A549 (cell line): ENCODE measurements at regions not wholly inside any gene's neighbourhood (a gene's known extent, or its start where the extent isn't known, plus 50 kb on each side); places are given as distances from the start of the nearest gene placed in this dataset.

ENCODE experiments used
- ATAC-seq, 2 experiments: fragments of 200-7000 bp in 1 of 2; fragments of >200 bp in 1 of 2; cut with Nextera tagmentation in 1 of 2; cut with Tn5 transposase in 1 of 2; 3 replicates each; pipeline versions ENCODE4 v1.8.0 to v1.9.1; 2018 to 2020; ENCODE audit warnings: mild to moderate bottlenecking in 1 of 2, moderate library complexity in 1 of 2
- CTCF ChIA-PET: fragments of 300-600 bp; sonication (Branson Sonifier 250); formaldehyde crosslinking; extraction: SDS; loops from one replicate; lab custom pipeline; 2021; ENCODE audit warnings: antibody characterized with exemption, inconsistent platforms; lab: Yijun Ruan, JAX
- POLR2A ChIA-PET: fragments of 350-600 bp; formaldehyde crosslinking; extraction: SDS; loops from one replicate; lab custom pipeline; 2021; ENCODE audit warnings: antibody characterized with exemption, inconsistent platforms; lab: Yijun Ruan, JAX
- DNase-seq, 2 experiments: peaks; one replicate each; pipeline versions ENCODE4 v3.0.0 to v3.0.0-alpha.2; 2011 to 2016; ENCODE audit warnings: low read depth in 1 of 2, low spot score in 1 of 2
- FAIRE-seq: peaks from 2 replicates; lab custom pipeline; 2011; peaks lifted over from hg19 to GRCh38; lab: Jason Lieb, UNC
- H3K27ac ChIP-seq, 2 experiments: fragments of >200 bp; sonication (Bioruptor Twin); formaldehyde crosslinking; 3 replicates each; pipeline ENCODE4 v1.5.1; 2016 to 2017
- H3K4me1 ChIP-seq: fragments of >200 bp; sonication (Bioruptor Twin); formaldehyde crosslinking; 3 replicates; pipeline ENCODE4 v1.6.1; 2016
- H3K4me2 ChIP-seq: fragments of >200 bp; sonication (Bioruptor Twin); formaldehyde crosslinking; 3 replicates; pipeline ENCODE4 v1.6.1; 2016
- H3K4me3 ChIP-seq: fragments of >200 bp; sonication (Bioruptor Twin); formaldehyde crosslinking; 3 replicates; pipeline ENCODE4 v1.5.1; 2016
- H3K9me3 ChIP-seq: fragments of >200 bp; sonication (Bioruptor Twin); formaldehyde crosslinking; 3 replicates; pipeline ENCODE4 v1.6.1; 2016
- CBX8 ChIP-seq: fragments of 200-600 bp; sonication (generic); IDR thresholded peaks from 2 replicates; pipeline ENCODE4 v1.6.1; 2016
- CHD4 ChIP-seq: fragments of 200-600 bp; sonication (generic); IDR thresholded peaks from 2 replicates; pipeline ENCODE4 v1.6.1; 2016; ENCODE audit warnings: antibody characterized with exemption, mild to moderate bottlenecking, borderline replicate concordance
- ESRRA ChIP-seq: fragments of 150-350 bp; IDR thresholded peaks from 2 replicates; pipeline ENCODE4 v1.6.1; 2014; ENCODE audit warnings: mild to moderate bottlenecking, low read length, borderline replicate concordance
- FOSB ChIP-seq: fragments of 250-450 bp; sonication (Bioruptor Pico); IDR thresholded peaks from 2 replicates; pipeline ENCODE4 v1.5.0; 2020; ENCODE audit warnings: mild to moderate bottlenecking, moderate library complexity
- FOSL2 ChIP-seq, 2 experiments: fragments of 450-650 bp in 1 of 2; fragments of >200 bp in 1 of 2; sonication (Bioruptor Twin) in 1 of 2; formaldehyde crosslinking; IDR thresholded peaks; 2 replicates each; pipeline versions ENCODE4 v1.5.0 to v1.6.1; 2016 to 2020; ENCODE audit warnings: mild to moderate bottlenecking in 1 of 2, moderate library complexity in 1 of 2
- FOXS1 ChIP-seq: fragments of 250-450 bp; sonication (Bioruptor Pico); IDR thresholded peaks from 2 replicates; pipeline ENCODE4 v1.5.0; 2020; ENCODE audit warnings: mild to moderate bottlenecking, moderate library complexity
- GATA3 ChIP-seq: IDR thresholded peaks from 2 replicates; pipeline ENCODE4 v1.6.1; 2012; ENCODE audit warnings: borderline replicate concordance
- HEYL ChIP-seq: fragments of 250-450 bp; sonication (Bioruptor Pico); IDR thresholded peaks from 2 replicates; pipeline ENCODE4 v1.8.0; 2021; ENCODE audit warnings: mild to moderate bottlenecking, moderate library complexity
- HOXB13 ChIP-seq: fragments of 250-450 bp; sonication (Bioruptor Pico); IDR thresholded peaks from 2 replicates; pipeline ENCODE4 v1.5.0; 2020; ENCODE audit warnings: low read depth, mild to moderate bottlenecking, moderate library complexity
- MAFK ChIP-seq: fragments of 450-650 bp; IDR thresholded peaks from 2 replicates; pipeline ENCODE4 v1.6.1; 2014; ENCODE audit not compliant: partially characterized antibody
- MAZ ChIP-seq: fragments of 150-350 bp; IDR thresholded peaks from 2 replicates; pipeline ENCODE4 v1.6.1; 2014; ENCODE audit warnings: antibody characterized with exemption, low read depth, low read length, borderline replicate concordance
- PHF8 ChIP-seq: fragments of 200-600 bp; sonication (generic); IDR thresholded peaks from 2 replicates; pipeline ENCODE4 v1.6.1; 2016; ENCODE audit warnings: low read depth, mild to moderate bottlenecking, antibody characterized with exemption, moderate library complexity, borderline replicate concordance
- RAD21 ChIP-seq, 2 experiments: fragments of >200 bp in 1 of 2; sonication (Bioruptor Twin) in 1 of 2; formaldehyde crosslinking in 1 of 2; IDR thresholded peaks in 1 of 2; conservative IDR thresholded peaks in 1 of 2; 2 replicates in 1 of 2; 3 replicates in 1 of 2; pipeline ENCODE4 v1.6.1; 2012 to 2018; ENCODE audit warnings: inconsistent platforms in 1 of 2
- RFX5 ChIP-seq: fragments of 450-650 bp; IDR thresholded peaks from 2 replicates; pipeline ENCODE4 v1.7.1; 2014; ENCODE audit warnings: antibody characterized with exemption, mild to moderate bottlenecking, moderate library complexity
- SREBF2 ChIP-seq: fragments of 450-650 bp; IDR thresholded peaks from 2 replicates; pipeline ENCODE4 v1.6.1; 2014; ENCODE audit warnings: mild to moderate bottlenecking, moderate library complexity
- ZNF302 ChIP-seq: fragments of 250-450 bp; sonication (Bioruptor Pico); IDR thresholded peaks from 2 replicates; pipeline ENCODE4 v1.9.0; 2021; ENCODE audit warnings: inconsistent platforms, mild to moderate bottlenecking, moderate library complexity
- WGBS: methylation state at CpG from one replicate; pipeline ENCODE4 v1.1.6; 2017; ENCODE audit errors: missing lambda C conversion rate; 5-methylcytosine and 5-hydroxymethylcytosine counted together
- TF ChIP-seq, protein P1 (sequence below): fragments of >200 bp; sonication (Bioruptor Twin); formaldehyde crosslinking; IDR thresholded peaks from 3 replicates; pipeline ENCODE4 v1.5.1; 2016
- TF ChIP-seq, protein P2 (sequence below): fragments of 250-450 bp; sonication (Bioruptor Pico); IDR thresholded peaks from 2 replicates; pipeline ENCODE4 v1.5.0; 2020; ENCODE audit warnings: low read depth, mild to moderate bottlenecking, moderate library complexity
- TF ChIP-seq, protein P3 (sequence below): IDR thresholded peaks from 2 replicates; pipeline ENCODE4 v1.6.1; 2012
- TF ChIP-seq, protein P4 (sequence below): fragments of >200 bp; sonication (Bioruptor Twin); formaldehyde crosslinking; IDR thresholded peaks from 3 replicates; pipeline ENCODE4 v1.6.1; 2016
- TF ChIP-seq, protein P5 (sequence below): IDR thresholded peaks from 2 replicates; pipeline ENCODE4 v1.6.1; 2012

DNA sequence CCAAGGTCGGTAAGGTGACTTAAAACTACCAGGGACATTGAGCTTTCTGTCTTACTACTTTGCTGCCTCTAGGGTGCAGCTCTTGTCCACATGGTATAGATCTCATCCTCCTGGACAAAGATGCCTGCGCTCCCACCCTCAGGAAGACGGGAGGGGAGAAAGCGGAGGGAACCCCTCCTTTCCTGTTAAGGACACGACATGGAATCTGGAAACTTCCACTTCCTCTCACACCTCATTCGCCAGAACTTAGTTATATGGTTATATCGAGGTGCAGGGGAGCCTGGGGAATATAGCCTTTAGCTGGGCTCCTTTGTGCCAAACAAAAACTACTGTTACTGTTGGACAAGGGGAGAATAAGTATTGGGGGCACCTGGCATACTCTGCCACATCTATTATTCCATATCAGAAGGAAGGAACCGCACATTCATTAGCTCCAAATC, 224.3 kb upstream of the TSHZ2 start:
- no peaks in the 10 kb centered on the region for H3K4me1 ChIP-seq
- H3K27ac ChIP-seq = no peak overlapping the region
- POLR2A ChIA-PET = no interaction called here
- DNase-seq = peak in 1 of 2 experiments; percentile 7
- H3K9me3 ChIP-seq = no peaks in the 10 kb centered on the region
- no peak overlapping the region for H3K4me2 ChIP-seq
- no peak for TF ChIP-seq ESRRA
- TF ChIP-seq FOSB (CRISPR knock-in tag) = no peak
- TF ChIP-seq RAD21 (conservative IDR thresholded peaks at IDR 0.05 in 1 of 2, IDR thresholded peaks at IDR 0.05 in 1 of 2) = 0 out of 5 replicates have a peak, but pooled peaks of 1 of the 2 experiments have one; percentile 12
- TF ChIP-seq MAZ = no peak
- TF ChIP-seq, all 56 proteins: peak for 1
- CTCF ChIA-PET = interaction anchor here (0.6 to 1.5 kb wide), 2 partner anchors 17 to 435 kb away, joined by 3 to 4 read pairs; no protein-coding TSS in a partner anchor
- 18% methylated on average over 8 of the region's 8 CpGs for WGBS
- FAIRE-seq (no peak), ATAC-seq (0 out of 6 replicates have a peak, but pooled peaks of 1 of the 2 experiments have one; percentile 33)
- H3K4me3 ChIP-seq = no peak overlapping the region

DNA sequence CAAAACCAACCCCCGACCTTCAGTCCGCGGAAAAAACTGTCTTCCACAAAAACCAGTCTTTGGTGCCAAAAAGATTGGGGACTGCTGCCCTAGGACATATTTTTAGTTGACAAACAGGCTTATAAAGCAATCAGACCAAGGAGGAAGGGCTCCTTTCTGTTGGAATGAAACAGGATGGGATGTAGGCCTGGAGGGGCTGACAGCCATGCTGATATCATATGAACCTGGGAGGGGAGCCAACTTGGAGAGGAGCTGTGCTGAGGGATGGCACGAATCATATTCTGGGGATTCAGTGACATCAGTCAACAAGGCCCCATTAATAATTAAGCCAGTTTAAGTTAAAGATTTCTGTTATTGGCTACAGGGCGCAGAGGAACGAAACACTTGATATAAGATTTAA, 225.4 kb upstream of the TSHZ2 start:
- DNase-seq (no peak), FAIRE-seq (no peak), ATAC-seq (no peak)
- Histone ChIP-seq H3K9me3 (no peaks in the 10 kb centered on the region), H3K4me1 (no peaks in the 10 kb centered on the region), H3K4me2 (no peak overlapping the region), H3K4me3 (no peak overlapping the region), H3K27ac (no peak overlapping the region)
- WGBS = 60% methylated on average over 6 of the region's 6 CpGs
- POLR2A ChIA-PET = no interaction called here
- CTCF ChIA-PET = no interaction called here
- TF ChIP-seq CBX8 = no peak
- no peak for TF ChIP-seq SREBF2
- TF ChIP-seq, protein P1, sequence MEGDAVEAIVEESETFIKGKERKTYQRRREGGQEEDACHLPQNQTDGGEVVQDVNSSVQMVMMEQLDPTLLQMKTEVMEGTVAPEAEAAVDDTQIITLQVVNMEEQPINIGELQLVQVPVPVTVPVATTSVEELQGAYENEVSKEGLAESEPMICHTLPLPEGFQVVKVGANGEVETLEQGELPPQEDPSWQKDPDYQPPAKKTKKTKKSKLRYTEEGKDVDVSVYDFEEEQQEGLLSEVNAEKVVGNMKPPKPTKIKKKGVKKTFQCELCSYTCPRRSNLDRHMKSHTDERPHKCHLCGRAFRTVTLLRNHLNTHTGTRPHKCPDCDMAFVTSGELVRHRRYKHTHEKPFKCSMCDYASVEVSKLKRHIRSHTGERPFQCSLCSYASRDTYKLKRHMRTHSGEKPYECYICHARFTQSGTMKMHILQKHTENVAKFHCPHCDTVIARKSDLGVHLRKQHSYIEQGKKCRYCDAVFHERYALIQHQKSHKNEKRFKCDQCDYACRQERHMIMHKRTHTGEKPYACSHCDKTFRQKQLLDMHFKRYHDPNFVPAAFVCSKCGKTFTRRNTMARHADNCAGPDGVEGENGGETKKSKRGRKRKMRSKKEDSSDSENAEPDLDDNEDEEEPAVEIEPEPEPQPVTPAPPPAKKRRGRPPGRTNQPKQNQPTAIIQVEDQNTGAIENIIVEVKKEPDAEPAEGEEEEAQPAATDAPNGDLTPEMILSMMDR = no peak
- no peak for TF ChIP-seq ZNF302 (CRISPR knock-in tag)
- TF ChIP-seq, protein P2, sequence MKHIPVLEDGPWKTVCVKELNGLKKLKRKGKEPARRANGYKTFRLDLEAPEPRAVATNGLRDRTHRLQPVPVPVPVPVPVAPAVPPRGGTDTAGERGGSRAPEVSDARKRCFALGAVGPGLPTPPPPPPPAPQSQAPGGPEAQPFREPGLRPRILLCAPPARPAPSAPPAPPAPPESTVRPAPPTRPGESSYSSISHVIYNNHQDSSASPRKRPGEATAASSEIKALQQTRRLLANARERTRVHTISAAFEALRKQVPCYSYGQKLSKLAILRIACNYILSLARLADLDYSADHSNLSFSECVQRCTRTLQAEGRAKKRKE (CRISPR knock-in tag) = no peak
- TF ChIP-seq, protein P3, sequence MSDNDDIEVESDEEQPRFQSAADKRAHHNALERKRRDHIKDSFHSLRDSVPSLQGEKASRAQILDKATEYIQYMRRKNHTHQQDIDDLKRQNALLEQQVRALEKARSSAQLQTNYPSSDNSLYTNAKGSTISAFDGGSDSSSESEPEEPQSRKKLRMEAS = no peak
- no peak for TF ChIP-seq MAZ

DNA sequence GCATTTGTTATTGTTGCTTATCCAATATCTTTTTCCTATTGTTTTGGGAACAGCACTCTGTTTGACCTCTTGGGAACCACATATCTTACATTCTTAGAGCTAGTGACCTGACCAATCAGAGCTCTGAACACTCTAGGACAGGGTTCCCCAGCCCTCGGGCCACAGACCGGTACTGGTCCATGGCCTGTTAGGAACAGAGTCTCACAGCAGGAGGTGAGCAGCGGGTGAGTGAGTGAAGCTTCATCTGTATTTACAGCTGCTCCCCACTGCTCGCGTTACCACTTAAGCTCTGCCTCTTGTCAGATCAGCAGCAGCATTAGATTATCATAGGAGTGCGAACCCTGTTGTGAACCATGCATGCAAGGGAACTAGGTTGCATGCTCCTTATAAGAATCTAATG, 226.0 kb upstream of the TSHZ2 start:
- Histone ChIP-seq H3K27ac (no peak overlapping the region), H3K4me3 (no peak overlapping the region), H3K4me2 (no peak overlapping the region), H3K4me1 (no peaks in the 10 kb centered on the region), H3K9me3 (no peaks in the 10 kb centered on the region)
- no peak for DNase-seq
- POLR2A ChIA-PET = no interaction called here
- no peak for FAIRE-seq
- no peak for ATAC-seq
- 51% methylated on average over 6 of the region's 6 CpGs for WGBS
- TF ChIP-seq MAFK (no peak), FOSL2 (IDR thresholded peaks at IDR 0.05) (no peak), FOSL2 (CRISPR knock-in tag; IDR thresholded peaks at IDR 0.05) (no peak)
- CTCF ChIA-PET = no interaction called here

DNA sequence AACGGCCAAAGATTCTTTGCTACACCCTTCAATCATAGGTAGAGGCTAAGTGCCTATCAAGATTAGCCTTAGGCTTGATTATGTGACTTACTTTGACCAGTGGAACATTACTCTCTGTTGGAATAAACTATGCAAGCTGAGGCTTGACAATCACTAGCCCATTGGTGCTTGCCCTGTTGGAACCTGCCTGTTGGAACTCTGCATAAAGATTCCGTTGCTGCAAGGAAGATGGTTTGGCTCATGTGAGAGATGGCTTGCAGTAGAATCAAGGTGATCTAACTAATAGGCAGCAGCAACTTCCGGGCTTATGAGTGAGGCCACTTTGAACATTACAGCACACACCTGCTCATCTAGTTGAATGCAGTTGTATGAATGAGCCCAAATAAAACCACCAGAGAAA, 227.7 kb upstream of the TSHZ2 start:
- no peak for ATAC-seq
- no peak for DNase-seq
- ChIA-PET CTCF (no interaction called here), POLR2A (no interaction called here)
- H3K4me1 ChIP-seq = no peaks in the 10 kb centered on the region
- no peak for FAIRE-seq
- 7% methylated on average over 3 of the region's 3 CpGs for WGBS
- H3K4me3 ChIP-seq = no peak overlapping the region
- no peaks in the 10 kb centered on the region for H3K9me3 ChIP-seq
- H3K4me2 ChIP-seq = no peak overlapping the region
- TF ChIP-seq, protein P4, sequence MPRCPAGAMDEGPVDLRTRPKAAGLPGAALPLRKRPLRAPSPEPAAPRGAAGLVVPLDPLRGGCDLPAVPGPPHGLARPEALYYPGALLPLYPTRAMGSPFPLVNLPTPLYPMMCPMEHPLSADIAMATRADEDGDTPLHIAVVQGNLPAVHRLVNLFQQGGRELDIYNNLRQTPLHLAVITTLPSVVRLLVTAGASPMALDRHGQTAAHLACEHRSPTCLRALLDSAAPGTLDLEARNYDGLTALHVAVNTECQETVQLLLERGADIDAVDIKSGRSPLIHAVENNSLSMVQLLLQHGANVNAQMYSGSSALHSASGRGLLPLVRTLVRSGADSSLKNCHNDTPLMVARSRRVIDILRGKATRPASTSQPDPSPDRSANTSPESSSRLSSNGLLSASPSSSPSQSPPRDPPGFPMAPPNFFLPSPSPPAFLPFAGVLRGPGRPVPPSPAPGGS = no peak
- TF ChIP-seq, protein P5, sequence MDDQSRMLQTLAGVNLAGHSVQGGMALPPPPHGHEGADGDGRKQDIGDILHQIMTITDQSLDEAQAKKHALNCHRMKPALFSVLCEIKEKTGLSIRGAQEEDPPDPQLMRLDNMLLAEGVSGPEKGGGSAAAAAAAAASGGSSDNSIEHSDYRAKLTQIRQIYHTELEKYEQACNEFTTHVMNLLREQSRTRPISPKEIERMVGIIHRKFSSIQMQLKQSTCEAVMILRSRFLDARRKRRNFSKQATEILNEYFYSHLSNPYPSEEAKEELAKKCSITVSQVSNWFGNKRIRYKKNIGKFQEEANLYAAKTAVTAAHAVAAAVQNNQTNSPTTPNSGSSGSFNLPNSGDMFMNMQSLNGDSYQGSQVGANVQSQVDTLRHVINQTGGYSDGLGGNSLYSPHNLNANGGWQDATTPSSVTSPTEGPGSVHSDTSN = no peak
- TF ChIP-seq CHD4 (no peak), CBX8 (no peak), RAD21 (conservative IDR thresholded peaks at IDR 0.05 in 1 of 2, IDR thresholded peaks at IDR 0.05 in 1 of 2) (no peak), PHF8 (no peak), ESRRA (no peak), HEYL (CRISPR knock-in tag) (no peak), RFX5 (no peak), FOXS1 (CRISPR knock-in tag) (no peak), HOXB13 (CRISPR knock-in tag) (no peak), SREBF2 (no peak), GATA3 (no peak)
- TF ChIP-seq, protein P2 (CRISPR knock-in tag) = no peak
- no peak overlapping the region for H3K27ac ChIP-seq
